ENCODE measurements at regions not wholly inside any gene's neighbourhood (a gene's known extent, or its start where the extent isn't known, plus 50 kb on each side); places are given as distances from the start of the nearest gene placed in this dataset.

DNA sequence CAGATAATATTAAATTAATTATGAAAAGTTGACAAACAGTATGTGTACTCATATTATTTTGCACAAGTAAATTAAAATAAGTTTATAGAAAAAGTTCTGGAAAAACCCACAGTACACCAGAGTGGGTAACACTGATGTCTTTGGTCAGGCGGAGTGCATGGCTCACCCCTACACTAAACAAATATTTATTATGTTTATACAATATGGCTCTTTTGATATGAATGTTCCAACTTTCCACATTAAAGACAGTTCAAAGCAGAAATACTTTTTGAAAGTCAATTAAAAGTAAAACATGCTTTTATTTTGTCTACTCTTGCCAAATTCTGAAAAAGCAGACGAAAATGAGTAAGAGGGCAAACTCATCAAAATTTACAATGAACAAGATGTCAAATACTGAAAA, 56.2 kb upstream of the DCBLD2 start:
- TF ChIP-seq CTCF (IDR thresholded peaks at IDR 0.05) (no peak), POLR2A (IDR thresholded peaks at IDR 0.05) (no peak)
